Fibroblast of peridontal ligament (primary cell): ENCODE measurements at regions not wholly inside any gene's neighbourhood (a gene's known extent, or its start where the extent isn't known, plus 50 kb on each side); places are given as distances from the start of the nearest gene placed in this dataset.

Experiments used
- DNase-seq: peaks from one replicate; pipeline ENCODE4 v3.0.0-alpha.2; 2010; ENCODE audit errors: extremely low read depth

GRCh38 chr22:48523761-48524160 lies 1303.9 kb downstream of the BRD1 start:
- DNase-seq = no peak

GRCh38 chr22:48523091-48523490 lies 1304.6 kb downstream of the BRD1 start:
- no peak for DNase-seq

GRCh38 chr22:48522271-48522670 lies 1305.4 kb downstream of the BRD1 start:
- DNase-seq = no peak

- DNase-seq = no peak
Measured at GRCh38 chr22:48520884-48521588, 1306.6 kb downstream of the BRD1 start.

- no peak for DNase-seq
Measured at GRCh38 chr22:48520207-48520606, 1307.5 kb downstream of the BRD1 start.

GRCh38 chr22:48517039-48518030 lies 1310.3 kb downstream of the BRD1 start:
- no peak for DNase-seq

GRCh38 chr22:48516571-48516970 lies 1311.1 kb downstream of the BRD1 start:
- no peak for DNase-seq

- DNase-seq = no peak
Measured at GRCh38 chr22:48515571-48516200, 1312.0 kb downstream of the BRD1 start.

GRCh38 chr22:48513929-48514328 lies 1313.7 kb downstream of the BRD1 start:
- no peak for DNase-seq

- no peak for DNase-seq
Measured at GRCh38 chr22:48513446-48513845, 1314.2 kb downstream of the BRD1 start.

GRCh38 chr22:48511781-48512327 lies 1315.8 kb downstream of the BRD1 start:
- no peak for DNase-seq

GRCh38 chr22:48511211-48511610 lies 1316.5 kb downstream of the BRD1 start:
- no peak for DNase-seq

GRCh38 chr22:48510599-48510998 lies 1317.1 kb downstream of the BRD1 start:
- DNase-seq = no peak

- no peak for DNase-seq
Measured at GRCh38 chr22:48507595-48508350, 1319.9 kb downstream of the BRD1 start.

- DNase-seq = no peak
Measured at GRCh38 chr22:48507171-48507570, 1320.5 kb downstream of the BRD1 start.

GRCh38 chr22:48506506-48507145 lies 1321.0 kb downstream of the BRD1 start:
- DNase-seq = no peak

- DNase-seq = no peak
Measured at GRCh38 chr22:48505891-48506290, 1321.8 kb downstream of the BRD1 start.

- DNase-seq = no peak
Measured at GRCh38 chr22:48504519-48505140, 1323.0 kb downstream of the BRD1 start.

GRCh38 chr22:48503876-48504275 lies 1323.8 kb downstream of the BRD1 start:
- DNase-seq = no peak

GRCh38 chr22:48503035-48503625 lies 1324.5 kb downstream of the BRD1 start:
- DNase-seq = no peak
